H9 (cell line): ENCODE measurements at regions not wholly inside any gene's neighbourhood (a gene's known extent, or its start where the extent isn't known, plus 50 kb on each side); places are given as distances from the start of the nearest gene placed in this dataset.

Experiments used
- DNase-seq: peaks from one replicate; pipeline ENCODE4 v3.0.0-alpha.2; 2017
- H2AFZ ChIP-seq: one replicate; pipeline ENCODE4 v1.6.1; 2013; ENCODE audit warnings: mild to moderate bottlenecking, low read length, control low read depth, moderate library complexity
- H2AK5ac ChIP-seq: 2 replicates; pipeline ENCODE4 v1.6.1; 2013; ENCODE audit warnings: low read length, control low read depth, mixed read lengths; ENCODE audit not compliant: insufficient read length
- H2BK120ac ChIP-seq: one replicate; pipeline ENCODE4 v1.6.1; 2013; ENCODE audit warnings: low read depth, mild to moderate bottlenecking, low read length, control low read depth, inconsistent platforms; ENCODE audit not compliant: poor library complexity, severe bottlenecking
- H2BK12ac ChIP-seq: 2 replicates; pipeline ENCODE4 v1.6.1; 2013; ENCODE audit warnings: low read length, control low read depth, mixed read lengths, low read depth; ENCODE audit not compliant: insufficient read length
- H2BK15ac ChIP-seq: 2 replicates; pipeline ENCODE4 v1.6.1; 2013; ENCODE audit warnings: low read depth, low read length, control low read depth
- H2BK20ac ChIP-seq: one replicate; pipeline ENCODE4 v1.6.1; 2013; ENCODE audit warnings: low read depth, mild to moderate bottlenecking, low read length, control low read depth, inconsistent platforms; ENCODE audit not compliant: poor library complexity, severe bottlenecking
- H2BK5ac ChIP-seq: 2 replicates; pipeline ENCODE4 v1.6.1; 2013; ENCODE audit warnings: low read length, control low read depth, mixed read lengths; ENCODE audit not compliant: insufficient read length
- H3K14ac ChIP-seq: 2 replicates; pipeline ENCODE4 v1.6.1; 2013; ENCODE audit warnings: low read length, control low read depth; ENCODE audit not compliant: insufficient read depth
- H3K18ac ChIP-seq: 2 replicates; pipeline ENCODE4 v1.6.1; 2013; ENCODE audit warnings: low read depth, mild to moderate bottlenecking, mixed read lengths, low read length, control low read depth; ENCODE audit not compliant: insufficient read length
- H3K23ac ChIP-seq: 2 replicates; pipeline ENCODE4 v1.6.1; 2013; ENCODE audit warnings: low read length, control low read depth, mixed read lengths, low read depth; ENCODE audit not compliant: insufficient read length
- H3K23me2 ChIP-seq: 2 replicates; pipeline ENCODE4 v1.6.1; 2013; ENCODE audit warnings: low read depth, mild to moderate bottlenecking, mixed read lengths, low read length, control low read depth; ENCODE audit not compliant: insufficient read length, poor library complexity, severe bottlenecking
- H3K27ac ChIP-seq: 2 replicates; pipeline ENCODE4 v1.5.1; 2013; ENCODE audit warnings: low read length, control low read depth, mixed read lengths, low read depth; ENCODE audit not compliant: insufficient read length
- H3K27me3 ChIP-seq: 2 replicates; pipeline ENCODE4 v1.6.1; 2013; ENCODE audit warnings: low read length, control low read depth, inconsistent platforms; ENCODE audit not compliant: insufficient read depth
- H3K4ac ChIP-seq: 2 replicates; pipeline ENCODE4 v1.6.1; 2013; ENCODE audit warnings: low read depth, mild to moderate bottlenecking, control low read depth, inconsistent platforms, low read length, moderate library complexity
- H3K4me1 ChIP-seq: 2 replicates; pipeline ENCODE4 v1.6.1; 2013; ENCODE audit warnings: low read length, control low read depth, inconsistent platforms; ENCODE audit not compliant: insufficient read depth
- H3K4me2 ChIP-seq: 2 replicates; pipeline ENCODE4 v1.6.1; 2013; ENCODE audit warnings: low read length, control low read depth, mixed read lengths; ENCODE audit not compliant: insufficient read length, insufficient read depth
- H3K56ac ChIP-seq: 2 replicates; pipeline ENCODE4 v1.6.1; 2013; ENCODE audit warnings: low read depth, mild to moderate bottlenecking, mixed read lengths, low read length, control low read depth; ENCODE audit not compliant: insufficient read length
- H3K79me1 ChIP-seq: 2 replicates; pipeline ENCODE4 v1.6.1; 2013; ENCODE audit warnings: low read depth, mild to moderate bottlenecking, moderate library complexity, low read length, control low read depth, inconsistent platforms; ENCODE audit not compliant: insufficient read depth, poor library complexity, severe bottlenecking
- H3K79me2 ChIP-seq: 2 replicates; pipeline ENCODE4 v1.6.1; 2013; ENCODE audit warnings: low read length, control low read depth, inconsistent platforms; ENCODE audit not compliant: insufficient read depth
- H3K9ac ChIP-seq: 2 replicates; pipeline ENCODE4 v1.6.1; 2013; ENCODE audit warnings: low read length, control low read depth, mixed read lengths; ENCODE audit not compliant: insufficient read length; ENCODE audit errors: extremely low read depth
- H3K9me3 ChIP-seq: one replicate; pipeline ENCODE4 v1.6.1; 2013; ENCODE audit warnings: low read depth, low read length, inconsistent platforms; ENCODE audit not compliant: control insufficient read depth
- H3T11ph ChIP-seq: one replicate; pipeline ENCODE4 v1.6.1; 2013; ENCODE audit warnings: mild to moderate bottlenecking, low read length, control low read depth, inconsistent platforms
- H4K20me1 ChIP-seq: one replicate; pipeline ENCODE4 v1.6.1; 2013; ENCODE audit not compliant: control insufficient read depth, insufficient read length, insufficient read depth
- H4K5ac ChIP-seq: 2 replicates; pipeline ENCODE4 v1.6.1; 2013; ENCODE audit warnings: low read depth, mild to moderate bottlenecking, mixed read lengths, low read length, control low read depth; ENCODE audit not compliant: insufficient read length
- H4K8ac ChIP-seq: replicated peaks from 2 replicates; pipeline ENCODE4 v1.6.1; 2013; ENCODE audit warnings: low read length, control low read depth, mixed read lengths, low read depth; ENCODE audit not compliant: insufficient read length
- H4K91ac ChIP-seq: 2 replicates; pipeline ENCODE4 v1.6.1; 2013; ENCODE audit warnings: low read depth, mild to moderate bottlenecking, moderate library complexity, mixed read lengths, low read length, control low read depth; ENCODE audit not compliant: insufficient read length
- H3K27ac Mint-ChIP-seq, 3 experiments: 2 replicates in 2 of 3; 3 replicates in 1 of 3; pipeline ENCODE4 v1.8.0; 2020 to 2021; ENCODE audit warnings: mixed read lengths in 3 of 3, mild to moderate bottlenecking in 1 of 3, moderate library complexity in 1 of 3
- H3K27me3 Mint-ChIP-seq: 2 replicates; pipeline ENCODE4 v1.8.0; 2021; ENCODE audit warnings: low read depth, mild to moderate bottlenecking, moderate library complexity, mixed read lengths
- H3K36me3 Mint-ChIP-seq, 3 experiments: 2 replicates in 2 of 3; 3 replicates in 1 of 3; pipeline ENCODE4 v1.8.0; 2020 to 2021; ENCODE audit warnings: low read depth in 3 of 3, mixed read lengths in 3 of 3; ENCODE audit not compliant: insufficient read depth in 1 of 3
- H3K4me1 Mint-ChIP-seq, 2 experiments: 2 replicates each; pipeline ENCODE4 v1.8.0; 2020; ENCODE audit warnings: mixed read lengths in 2 of 2
- H3K4me3 Mint-ChIP-seq, 2 experiments: 2 replicates in 1 of 2; 3 replicates in 1 of 2; pipeline ENCODE4 v1.8.0; 2020 to 2021; ENCODE audit warnings: mild to moderate bottlenecking in 2 of 2, mixed read lengths in 2 of 2, moderate library complexity in 1 of 2
- H3K9me3 Mint-ChIP-seq, 2 experiments: 2 replicates in 1 of 2; 3 replicates in 1 of 2; pipeline ENCODE4 v1.8.0; 2020; ENCODE audit warnings: mild to moderate bottlenecking in 2 of 2, mixed read lengths in 2 of 2, moderate library complexity in 1 of 2
- WGBS: extraction: QIAGEN DNeasy Blood & Tissue Kit; methylation state at CpG from one replicate; pipeline ENCODE4 v1.1.7; 2013; ENCODE audit warnings: missing lambda C conversion rate, low lambda C conversion rate, mixed read lengths; ENCODE audit not compliant: insufficient read length; ENCODE audit errors: extremely low coverage; 5-methylcytosine and 5-hydroxymethylcytosine counted together
- TF ChIP-seq, protein P1 (sequence below): fragments of 200-600 bp; sonication (generic); conservative IDR thresholded peaks from 3 replicates; pipeline ENCODE4 v1.8.0; 2021; ENCODE audit warnings: antibody characterized with exemption, mild to moderate bottlenecking

- no peaks in the 10 kb centered on the region for H3K4me1 ChIP-seq
- H2BK12ac ChIP-seq: no peak overlapping the region
- no peak overlapping the region for H2AK5ac ChIP-seq
- no peak overlapping the region for H2BK15ac ChIP-seq
- no peaks in the 10 kb centered on the region for H4K20me1 ChIP-seq
- no peaks in the 10 kb centered on the region for H3K79me1 ChIP-seq
- H4K5ac ChIP-seq: no peak overlapping the region
- H2BK5ac ChIP-seq: no peak overlapping the region
- no peak overlapping the region for H3K4me2 ChIP-seq
- Mint-ChIP-seq H3K9me3 (no peaks in the 10 kb centered on the region), H3K4me1 (no peaks in the 10 kb centered on the region), H3K36me3 (no peaks in the 10 kb centered on the region), H3K4me3 (no peak overlapping the region), H3K27me3 (no peaks in the 10 kb centered on the region), H3K27ac (no peak overlapping the region)
- TF ChIP-seq, protein P1, sequence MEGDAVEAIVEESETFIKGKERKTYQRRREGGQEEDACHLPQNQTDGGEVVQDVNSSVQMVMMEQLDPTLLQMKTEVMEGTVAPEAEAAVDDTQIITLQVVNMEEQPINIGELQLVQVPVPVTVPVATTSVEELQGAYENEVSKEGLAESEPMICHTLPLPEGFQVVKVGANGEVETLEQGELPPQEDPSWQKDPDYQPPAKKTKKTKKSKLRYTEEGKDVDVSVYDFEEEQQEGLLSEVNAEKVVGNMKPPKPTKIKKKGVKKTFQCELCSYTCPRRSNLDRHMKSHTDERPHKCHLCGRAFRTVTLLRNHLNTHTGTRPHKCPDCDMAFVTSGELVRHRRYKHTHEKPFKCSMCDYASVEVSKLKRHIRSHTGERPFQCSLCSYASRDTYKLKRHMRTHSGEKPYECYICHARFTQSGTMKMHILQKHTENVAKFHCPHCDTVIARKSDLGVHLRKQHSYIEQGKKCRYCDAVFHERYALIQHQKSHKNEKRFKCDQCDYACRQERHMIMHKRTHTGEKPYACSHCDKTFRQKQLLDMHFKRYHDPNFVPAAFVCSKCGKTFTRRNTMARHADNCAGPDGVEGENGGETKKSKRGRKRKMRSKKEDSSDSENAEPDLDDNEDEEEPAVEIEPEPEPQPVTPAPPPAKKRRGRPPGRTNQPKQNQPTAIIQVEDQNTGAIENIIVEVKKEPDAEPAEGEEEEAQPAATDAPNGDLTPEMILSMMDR: no peak
- H3K23me2 ChIP-seq: no peaks in the 10 kb centered on the region
- WGBS: no CpG with 5 or more reads among the region's 3 CpGs
- no peak overlapping the region for H2BK20ac ChIP-seq
- no peak overlapping the region for H3T11ph ChIP-seq
- H3K27ac ChIP-seq: no peak overlapping the region
- H3K27me3 ChIP-seq: no peaks in the 10 kb centered on the region
- no peak overlapping the region for H3K9ac ChIP-seq
- DNase-seq: no peak
- H3K23ac ChIP-seq: no peak overlapping the region
- no peaks in the 10 kb centered on the region for H3K9me3 ChIP-seq
- no peak overlapping the region for H2AFZ ChIP-seq
- no peak overlapping the region for H4K91ac ChIP-seq
- no peak overlapping the region for H3K14ac ChIP-seq
- no peak overlapping the region for H3K4ac ChIP-seq
- no peak overlapping the region for H3K18ac ChIP-seq
- H2BK120ac ChIP-seq: no peak overlapping the region
- H3K56ac ChIP-seq: no peak overlapping the region
- H3K79me2 ChIP-seq: no peaks in the 10 kb centered on the region
- H4K8ac ChIP-seq: no peak overlapping the region
These were observed 314.7 kb upstream of the UMPS start for GRCh38 chr3:124415446-124415960.
